NCI-H187 (cell line): ENCODE measurements at regions not wholly inside any gene's neighbourhood (a gene's known extent, or its start where the extent isn't known, plus 50 kb on each side); places are given as distances from the start of the nearest gene placed in this dataset.
A peak's percentile ranks its signal among the peaks of the same experiment; 100 is the strongest.
"Not testable (repeated sequence)": the region's sequence is repeated elsewhere in the genome, so short reads cannot be mapped to it uniquely, and the experiment has no call there.

Experiments used
- DNase-seq, 2 experiments: peaks; one replicate each; lab custom pipeline; 2025; lab: John Stamatoyannopoulos, UW

GRCh38 chr5:86407711-86408110 is 210.0 kb upstream of the COX7C start:
- no peak for DNase-seq

- no peak for DNase-seq
Observed at GRCh38 chr5:86411596-86411995, 206.1 kb upstream of the COX7C start.

GRCh38 chr5:86427158-86427557 is 190.6 kb upstream of the COX7C start:
- DNase-seq: no peak

GRCh38 chr5:86439593-86440110 is 178.1 kb upstream of the COX7C start:
- DNase-seq: no peak

GRCh38 chr5:86442036-86442745 is 175.6 kb upstream of the COX7C start:
- DNase-seq: no peak

GRCh38 chr5:86447362-86447761 is 170.4 kb upstream of the COX7C start:
- no peak for DNase-seq

- DNase-seq: no peak
Observed at GRCh38 chr5:86452251-86452650, 165.5 kb upstream of the COX7C start.

GRCh38 chr5:86460519-86460918 is 157.2 kb upstream of the COX7C start:
- no peak for DNase-seq

GRCh38 chr5:86461169-86461956 is 156.4 kb upstream of the COX7C start:
- DNase-seq: no peak

- no peak for DNase-seq
Observed at GRCh38 chr5:86463339-86463738, 154.4 kb upstream of the COX7C start.

GRCh38 chr5:86465052-86465838 is 152.5 kb upstream of the COX7C start:
- no peak for DNase-seq

- not testable (repeated sequence) for DNase-seq
Observed at GRCh38 chr5:86466721-86467120, 151.0 kb upstream of the COX7C start.

GRCh38 chr5:86482008-86482407 is 135.7 kb upstream of the COX7C start:
- no peak for DNase-seq

GRCh38 chr5:86493777-86494176 is 124.0 kb upstream of the COX7C start:
- DNase-seq: no peak

- DNase-seq: no peak
Observed at GRCh38 chr5:86500947-86501346, 116.8 kb upstream of the COX7C start.

GRCh38 chr5:86507574-86507973 is 110.2 kb upstream of the COX7C start:
- DNase-seq: no peak

- DNase-seq: peak; percentile 12 to 22
Observed at GRCh38 chr5:86510330-86510915, 107.3 kb upstream of the COX7C start.

GRCh38 chr5:86523718-86524117 is 94.0 kb upstream of the COX7C start:
- no peak for DNase-seq

GRCh38 chr5:86525622-86526021 is 92.1 kb upstream of the COX7C start:
- no peak for DNase-seq

GRCh38 chr5:86526811-86527348 is 90.9 kb upstream of the COX7C start:
- DNase-seq: no peak

GRCh38 chr5:86532429-86532828 is 85.3 kb upstream of the COX7C start:
- no peak for DNase-seq

GRCh38 chr5:86536396-86536795 is 81.3 kb upstream of the COX7C start:
- DNase-seq: no peak
